ENCODE measurements at regions not wholly inside any gene's neighbourhood (a gene's known extent, or its start where the extent isn't known, plus 50 kb on each side); places are given as distances from the start of the nearest gene placed in this dataset.
"Not testable (repeated sequence)": the region's sequence is repeated elsewhere in the genome, so short reads cannot be mapped to it uniquely, and the experiment has no call there.

- no peak for FAIRE-seq
- 64 to 73% (median 68%) methylated on average over 2 of the region's 2 CpGs for WGBS, 3 donors
- Histone ChIP-seq H3K4me3 (ENCODE audit: low read depth in 1 of 3, low read length in 3 of 3) (no peak overlapping the region), H3K27ac (ENCODE audit: low read depth in 1 of 3, low read length in 2 of 3) (no peak overlapping the region), H3K27me3 (ENCODE audit: control insufficient read depth in 3 of 3, insufficient read depth in 3 of 3, low read length in 3 of 3) (no peaks in the 10 kb centered on the region), H3K4me1 (ENCODE audit: control insufficient read depth in 3 of 3, insufficient read depth in 2 of 3, low read depth in 1 of 3, low read length in 2 of 3) (no peaks in the 10 kb centered on the region), H3K9me3 (ENCODE audit: control insufficient read depth in 2 of 2, insufficient read depth in 1 of 2, low read depth in 1 of 2, low read length in 1 of 2) (no peaks in the 10 kb centered on the region), H3K36me3 (ENCODE audit: control insufficient read depth in 3 of 3, insufficient read depth in 2 of 3, low read depth in 1 of 3, low read length in 3 of 3) (no peaks in the 10 kb centered on the region)
- DNase-seq = no peak
Observed at GRCh38 chr14:43789458-43789857, 717.6 kb downstream of the FSCB start.

GRCh38 chr14:43786066-43786762 is 720.9 kb downstream of the FSCB start:
- no peak for DNase-seq
- Histone ChIP-seq H3K27ac (ENCODE audit: low read depth in 1 of 3, low read length in 2 of 3) (no peak overlapping the region), H3K4me1 (ENCODE audit: control insufficient read depth in 3 of 3, insufficient read depth in 2 of 3, low read depth in 1 of 3, low read length in 2 of 3) (no peaks in the 10 kb centered on the region), H3K27me3 (ENCODE audit: control insufficient read depth in 3 of 3, insufficient read depth in 3 of 3, low read length in 3 of 3) (no peaks in the 10 kb centered on the region), H3K36me3 (ENCODE audit: control insufficient read depth in 3 of 3, insufficient read depth in 2 of 3, low read depth in 1 of 3, low read length in 3 of 3) (no peaks in the 10 kb centered on the region), H3K9me3 (ENCODE audit: control insufficient read depth in 2 of 2, insufficient read depth in 1 of 2, low read depth in 1 of 2, low read length in 1 of 2) (no peaks in the 10 kb centered on the region), H3K4me3 (ENCODE audit: low read depth in 1 of 3, low read length in 3 of 3) (no peak overlapping the region)
- FAIRE-seq = no peak
- WGBS, 3 donors = 77 to 82% (median 81%) methylated on average over 13 of the region's 13 CpGs

GRCh38 chr14:43784432-43784831 is 722.7 kb downstream of the FSCB start:
- not testable (repeated sequence) for H3K36me3 ChIP-seq (ENCODE audit: control insufficient read depth in 3 of 3, insufficient read depth in 2 of 3, low read depth in 1 of 3, low read length in 3 of 3); H3K9me3 ChIP-seq (ENCODE audit: control insufficient read depth in 2 of 2, insufficient read depth in 1 of 2, low read depth in 1 of 2, low read length in 1 of 2); FAIRE-seq; H3K4me3 ChIP-seq (ENCODE audit: low read depth in 1 of 3, low read length in 3 of 3); DNase-seq; H3K4me1 ChIP-seq (ENCODE audit: control insufficient read depth in 3 of 3, insufficient read depth in 2 of 3, low read depth in 1 of 3, low read length in 2 of 3); H3K27me3 ChIP-seq (ENCODE audit: control insufficient read depth in 3 of 3, insufficient read depth in 3 of 3, low read length in 3 of 3); H3K27ac ChIP-seq (ENCODE audit: low read depth in 1 of 3, low read length in 2 of 3)
- WGBS, 3 donors = 89 to 93% (median 92%) methylated on average over 8 to 10 of the region's 10 CpGs

- DNase-seq (no peak), FAIRE-seq (no peak)
- Histone ChIP-seq H3K27me3 (ENCODE audit: control insufficient read depth in 3 of 3, insufficient read depth in 3 of 3, low read length in 3 of 3) (no peaks in the 10 kb centered on the region), H3K4me1 (ENCODE audit: control insufficient read depth in 3 of 3, insufficient read depth in 2 of 3, low read depth in 1 of 3, low read length in 2 of 3) (no peaks in the 10 kb centered on the region), H3K27ac (ENCODE audit: low read depth in 1 of 3, low read length in 2 of 3) (no peak overlapping the region), H3K4me3 (ENCODE audit: low read depth in 1 of 3, low read length in 3 of 3) (no peak overlapping the region), H3K36me3 (ENCODE audit: control insufficient read depth in 3 of 3, insufficient read depth in 2 of 3, low read depth in 1 of 3, low read length in 3 of 3) (no peaks in the 10 kb centered on the region), H3K9me3 (ENCODE audit: control insufficient read depth in 2 of 2, insufficient read depth in 1 of 2, low read depth in 1 of 2, low read length in 1 of 2) (no peaks in the 10 kb centered on the region)
- WGBS, 3 donors = 57 to 68% (median 60%) methylated on average over 2 of the region's 2 CpGs
Observed at GRCh38 chr14:43778937-43779639, 728.0 kb downstream of the FSCB start.

GRCh38 chr14:43778570-43778936 is 728.5 kb downstream of the FSCB start:
- H3K4me3 ChIP-seq (ENCODE audit: low read depth in 1 of 3, low read length in 3 of 3) = no peak overlapping the region
- 69 to 76% (median 74%) methylated on average over 1 of the region's 1 CpG for WGBS, 3 donors
- H3K27ac ChIP-seq (ENCODE audit: low read depth in 1 of 3, low read length in 2 of 3) = no peak overlapping the region
- no peaks in the 10 kb centered on the region for H3K9me3 ChIP-seq (ENCODE audit: control insufficient read depth in 2 of 2, insufficient read depth in 1 of 2, low read depth in 1 of 2, low read length in 1 of 2)
- no peaks in the 10 kb centered on the region for H3K27me3 ChIP-seq (ENCODE audit: control insufficient read depth in 3 of 3, insufficient read depth in 3 of 3, low read length in 3 of 3)
- no peak for FAIRE-seq
- H3K36me3 ChIP-seq (ENCODE audit: control insufficient read depth in 3 of 3, insufficient read depth in 2 of 3, low read depth in 1 of 3, low read length in 3 of 3) = no peaks in the 10 kb centered on the region
- DNase-seq = no peak
- H3K4me1 ChIP-seq (ENCODE audit: control insufficient read depth in 3 of 3, insufficient read depth in 2 of 3, low read depth in 1 of 3, low read length in 2 of 3) = no peaks in the 10 kb centered on the region

GRCh38 chr14:43765474-43765873 is 741.6 kb downstream of the FSCB start:
- H3K4me3 ChIP-seq (ENCODE audit: low read depth in 1 of 3, low read length in 3 of 3) = no peak overlapping the region
- FAIRE-seq (no peak), DNase-seq (no peak)
- no peaks in the 10 kb centered on the region for H3K4me1 ChIP-seq (ENCODE audit: control insufficient read depth in 3 of 3, insufficient read depth in 2 of 3, low read depth in 1 of 3, low read length in 2 of 3)
- no peaks in the 10 kb centered on the region for H3K27me3 ChIP-seq (ENCODE audit: control insufficient read depth in 3 of 3, insufficient read depth in 3 of 3, low read length in 3 of 3)
- H3K27ac ChIP-seq (ENCODE audit: low read depth in 1 of 3, low read length in 2 of 3) = no peak overlapping the region
- no peaks in the 10 kb centered on the region for H3K9me3 ChIP-seq (ENCODE audit: control insufficient read depth in 2 of 2, insufficient read depth in 1 of 2, low read depth in 1 of 2, low read length in 1 of 2)
- H3K36me3 ChIP-seq (ENCODE audit: control insufficient read depth in 3 of 3, insufficient read depth in 2 of 3, low read depth in 1 of 3, low read length in 3 of 3) = no peaks in the 10 kb centered on the region

- no peaks in the 10 kb centered on the region for H3K27me3 ChIP-seq (ENCODE audit: control insufficient read depth in 3 of 3, insufficient read depth in 3 of 3, low read length in 3 of 3)
- FAIRE-seq (no peak), DNase-seq (no peak)
- no peaks in the 10 kb centered on the region for H3K36me3 ChIP-seq (ENCODE audit: control insufficient read depth in 3 of 3, insufficient read depth in 2 of 3, low read depth in 1 of 3, low read length in 3 of 3)
- H3K4me1 ChIP-seq (ENCODE audit: control insufficient read depth in 3 of 3, insufficient read depth in 2 of 3, low read depth in 1 of 3, low read length in 2 of 3) = no peaks in the 10 kb centered on the region
- H3K27ac ChIP-seq (ENCODE audit: low read depth in 1 of 3, low read length in 2 of 3) = no peak overlapping the region
- no peaks in the 10 kb centered on the region for H3K9me3 ChIP-seq (ENCODE audit: control insufficient read depth in 2 of 2, insufficient read depth in 1 of 2, low read depth in 1 of 2, low read length in 1 of 2)
- 86 to 88% (median 88%) methylated on average over 1 of the region's 1 CpG for WGBS, 3 donors
- no peak overlapping the region for H3K4me3 ChIP-seq (ENCODE audit: low read depth in 1 of 3, low read length in 3 of 3)
Observed at GRCh38 chr14:43764433-43764832, 742.6 kb downstream of the FSCB start.

- H3K27me3 ChIP-seq (ENCODE audit: control insufficient read depth in 3 of 3, insufficient read depth in 3 of 3, low read length in 3 of 3) = no peaks in the 10 kb centered on the region
- no peak for DNase-seq
- no peaks in the 10 kb centered on the region for H3K36me3 ChIP-seq (ENCODE audit: control insufficient read depth in 3 of 3, insufficient read depth in 2 of 3, low read depth in 1 of 3, low read length in 3 of 3)
- H3K4me3 ChIP-seq (ENCODE audit: low read depth in 1 of 3, low read length in 3 of 3) = no peak overlapping the region
- no peak for FAIRE-seq
- no peak overlapping the region for H3K27ac ChIP-seq (ENCODE audit: low read depth in 1 of 3, low read length in 2 of 3)
- no peaks in the 10 kb centered on the region for H3K4me1 ChIP-seq (ENCODE audit: control insufficient read depth in 3 of 3, insufficient read depth in 2 of 3, low read depth in 1 of 3, low read length in 2 of 3)
- WGBS, 3 donors = 88 to 90% (median 89%) methylated on average over 6 of the region's 6 CpGs
- H3K9me3 ChIP-seq (ENCODE audit: control insufficient read depth in 2 of 2, insufficient read depth in 1 of 2, low read depth in 1 of 2, low read length in 1 of 2) = peaks cover 0 to 2% of the 10 kb centered on the region in 2 donors
Observed at GRCh38 chr14:43755707-43756106, 751.4 kb downstream of the FSCB start.

- no peak for DNase-seq
- Histone ChIP-seq H3K36me3 (ENCODE audit: control insufficient read depth in 3 of 3, insufficient read depth in 2 of 3, low read depth in 1 of 3, low read length in 3 of 3) (no peaks in the 10 kb centered on the region), H3K27ac (ENCODE audit: low read depth in 1 of 3, low read length in 2 of 3) (no peak overlapping the region), H3K9me3 (ENCODE audit: control insufficient read depth in 2 of 2, insufficient read depth in 1 of 2, low read depth in 1 of 2, low read length in 1 of 2) (peaks cover 0 to 2% of the 10 kb centered on the region in 2 donors), H3K4me3 (ENCODE audit: low read depth in 1 of 3, low read length in 3 of 3) (no peak overlapping the region), H3K27me3 (ENCODE audit: control insufficient read depth in 3 of 3, insufficient read depth in 3 of 3, low read length in 3 of 3) (no peaks in the 10 kb centered on the region), H3K4me1 (ENCODE audit: control insufficient read depth in 3 of 3, insufficient read depth in 2 of 3, low read depth in 1 of 3, low read length in 2 of 3) (no peaks in the 10 kb centered on the region)
- 83 to 90% (median 88%) methylated on average over 3 of the region's 3 CpGs for WGBS, 3 donors
- FAIRE-seq = no peak
Observed at GRCh38 chr14:43754838-43755237, 752.2 kb downstream of the FSCB start.

Measured in small intestine (tissue), 7 donors.